Neutrophil (primary cell): ENCODE measurements at regions not wholly inside any gene's neighbourhood (a gene's known extent, or its start where the extent isn't known, plus 50 kb on each side); places are given as distances from the start of the nearest gene placed in this dataset.

Experiments
- H3K27ac ChIP-seq: fragments of 200-600 bp; sonication (generic); 2 replicates; pipeline ENCODE4 v1.5.1; 2016; ENCODE audit warnings: mild to moderate bottlenecking, moderate library complexity
- H3K27me3 ChIP-seq: fragments of 200-600 bp; sonication (generic); 2 replicates; pipeline ENCODE4 v1.6.0; 2016; ENCODE audit warnings: mild to moderate bottlenecking
- H3K36me3 ChIP-seq: fragments of 200-600 bp; sonication (generic); 2 replicates; pipeline ENCODE4 v1.5.1; 2017
- H3K4me1 ChIP-seq, 2 experiments: fragments of 200-600 bp in 1 of 2; sonication (generic) in 1 of 2; 1 replicate in 1 of 2; 2 replicates in 1 of 2; pipeline versions ENCODE4 v1.5.1 to v1.6.1; 2013 to 2016; ENCODE audit warnings: low read depth in 1 of 2, low read length in 1 of 2, mild to moderate bottlenecking in 1 of 2, moderate library complexity in 1 of 2; ENCODE audit not compliant: control insufficient read depth in 1 of 2, insufficient read depth in 1 of 2
- H3K4me3 ChIP-seq, 2 experiments: fragments of 200-600 bp in 1 of 2; sonication (generic) in 1 of 2; 1 replicate in 1 of 2; 2 replicates in 1 of 2; pipeline ENCODE4 v1.5.1; 2013 to 2016; ENCODE audit warnings: low read depth in 1 of 2, low read length in 1 of 2, mild to moderate bottlenecking in 1 of 2, moderate library complexity in 1 of 2
- H3K9me3 ChIP-seq: fragments of 200-600 bp; sonication (generic); 2 replicates; pipeline ENCODE4 v1.5.1; 2016
- TF ChIP-seq, protein P1 (sequence below): fragments of 200-600 bp; sonication (generic); IDR thresholded peaks from 2 replicates; pipeline ENCODE4 v1.5.1; 2016; ENCODE audit warnings: antibody characterized with exemption

DNA sequence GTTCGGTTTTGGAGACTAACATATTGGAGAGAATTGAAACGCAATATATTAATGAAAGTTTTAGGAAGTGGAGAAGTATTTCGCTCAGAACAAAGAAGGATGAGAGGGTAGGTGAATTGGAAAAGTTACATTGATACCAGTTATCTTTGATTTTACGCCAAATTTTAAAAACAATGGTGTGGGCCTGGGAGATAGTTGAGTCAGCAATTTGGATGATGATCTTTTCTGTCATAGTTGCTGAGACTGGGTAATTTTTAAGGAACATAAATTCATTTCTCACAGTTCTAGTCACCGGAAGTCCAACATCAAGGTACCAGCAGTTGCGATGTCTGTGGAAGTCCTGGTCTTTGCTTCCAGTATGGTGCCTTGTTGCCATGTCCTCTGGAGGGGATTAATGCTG lies 644.8 kb upstream of the LCORL start:
- no peaks in the 10 kb centered on the region for H3K4me1 ChIP-seq
- H3K27ac ChIP-seq: no peak overlapping the region
- no peak overlapping the region for H3K4me3 ChIP-seq
- H3K27me3 ChIP-seq: no peaks in the 10 kb centered on the region
- no peaks in the 10 kb centered on the region for H3K9me3 ChIP-seq
- TF ChIP-seq, protein P1, sequence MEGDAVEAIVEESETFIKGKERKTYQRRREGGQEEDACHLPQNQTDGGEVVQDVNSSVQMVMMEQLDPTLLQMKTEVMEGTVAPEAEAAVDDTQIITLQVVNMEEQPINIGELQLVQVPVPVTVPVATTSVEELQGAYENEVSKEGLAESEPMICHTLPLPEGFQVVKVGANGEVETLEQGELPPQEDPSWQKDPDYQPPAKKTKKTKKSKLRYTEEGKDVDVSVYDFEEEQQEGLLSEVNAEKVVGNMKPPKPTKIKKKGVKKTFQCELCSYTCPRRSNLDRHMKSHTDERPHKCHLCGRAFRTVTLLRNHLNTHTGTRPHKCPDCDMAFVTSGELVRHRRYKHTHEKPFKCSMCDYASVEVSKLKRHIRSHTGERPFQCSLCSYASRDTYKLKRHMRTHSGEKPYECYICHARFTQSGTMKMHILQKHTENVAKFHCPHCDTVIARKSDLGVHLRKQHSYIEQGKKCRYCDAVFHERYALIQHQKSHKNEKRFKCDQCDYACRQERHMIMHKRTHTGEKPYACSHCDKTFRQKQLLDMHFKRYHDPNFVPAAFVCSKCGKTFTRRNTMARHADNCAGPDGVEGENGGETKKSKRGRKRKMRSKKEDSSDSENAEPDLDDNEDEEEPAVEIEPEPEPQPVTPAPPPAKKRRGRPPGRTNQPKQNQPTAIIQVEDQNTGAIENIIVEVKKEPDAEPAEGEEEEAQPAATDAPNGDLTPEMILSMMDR: no peak
- H3K36me3 ChIP-seq: no peaks in the 10 kb centered on the region

DNA sequence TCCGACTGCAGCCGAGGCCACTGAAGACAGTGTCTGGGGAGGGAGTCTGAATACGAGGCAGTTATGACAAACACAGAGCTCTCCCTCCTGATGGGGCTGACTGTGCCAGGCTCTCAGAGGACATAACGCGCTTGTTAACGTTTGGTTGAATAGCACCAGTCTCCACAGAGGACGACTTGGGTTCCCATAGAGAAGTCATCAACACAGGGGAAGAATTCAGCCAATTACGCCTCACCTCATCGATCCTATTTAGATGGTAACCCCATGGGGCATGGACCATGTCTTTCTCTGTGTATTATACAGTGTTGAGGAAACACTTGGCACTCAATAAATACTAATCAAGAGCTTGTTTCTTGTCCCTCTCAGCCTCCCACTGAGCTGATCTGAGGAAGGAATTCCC lies 642.6 kb upstream of the LCORL start:
- no peaks in the 10 kb centered on the region for H3K9me3 ChIP-seq
- no peaks in the 10 kb centered on the region for H3K27me3 ChIP-seq
- TF ChIP-seq, protein P1: no peak

DNA sequence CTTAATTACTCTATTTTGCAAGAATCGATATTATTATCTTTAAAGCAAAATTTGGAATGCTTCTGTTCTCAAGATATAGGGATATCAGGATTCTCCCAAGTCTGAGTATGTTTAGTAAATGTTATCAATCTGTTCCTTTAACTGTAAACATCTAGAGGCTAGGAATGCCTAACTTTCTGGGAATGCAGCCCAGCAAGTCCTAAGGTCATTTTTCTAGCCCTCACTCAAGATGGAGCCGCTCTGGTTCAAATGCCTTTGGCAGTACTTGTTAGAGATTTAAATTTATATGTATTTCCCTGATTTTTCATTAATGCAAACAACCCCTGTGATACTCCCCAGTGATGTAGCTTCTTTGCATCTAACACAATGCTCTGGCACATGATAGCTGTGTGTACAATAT lies 623.8 kb upstream of the LCORL start:
- no peaks in the 10 kb centered on the region for H3K27me3 ChIP-seq
- TF ChIP-seq, protein P1: no peak
- no peaks in the 10 kb centered on the region for H3K9me3 ChIP-seq
- no peaks in the 10 kb centered on the region for H3K36me3 ChIP-seq
- H3K27ac ChIP-seq: no peak overlapping the region
- no peak overlapping the region for H3K4me3 ChIP-seq
- H3K4me1 ChIP-seq: no peaks in the 10 kb centered on the region

More for the DNA sequence above, 642.6 kb upstream of the LCORL start:
- Histone ChIP-seq H3K36me3 (no peaks in the 10 kb centered on the region), H3K4me1 (no peaks in the 10 kb centered on the region), H3K4me3 (no peak overlapping the region), H3K27ac (no peak overlapping the region)

DNA sequence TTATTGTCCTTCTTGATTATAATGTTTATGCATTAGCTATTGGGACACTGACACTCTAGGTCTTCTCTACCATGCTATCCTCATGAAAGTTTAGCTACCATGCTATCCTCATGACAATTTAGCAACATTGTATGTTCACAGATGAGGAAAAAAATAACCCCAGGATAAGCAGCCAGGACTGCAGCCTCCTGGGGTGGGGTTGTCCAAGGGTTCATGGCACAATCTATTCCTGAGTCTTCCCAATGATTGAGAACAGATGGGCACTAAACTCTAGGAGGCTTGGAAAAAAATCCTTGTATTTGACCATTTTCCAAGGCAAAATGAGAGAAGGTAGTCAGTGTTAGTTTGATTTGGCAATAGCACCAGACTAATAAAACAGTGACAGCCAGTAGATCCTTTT lies 619.8 kb upstream of the LCORL start:
- no peak overlapping the region for H3K27ac ChIP-seq
- no peaks in the 10 kb centered on the region for H3K36me3 ChIP-seq
- no peaks in the 10 kb centered on the region for H3K4me1 ChIP-seq
- no peaks in the 10 kb centered on the region for H3K9me3 ChIP-seq
- no peak overlapping the region for H3K4me3 ChIP-seq
- TF ChIP-seq, protein P1: no peak
- no peaks in the 10 kb centered on the region for H3K27me3 ChIP-seq

DNA sequence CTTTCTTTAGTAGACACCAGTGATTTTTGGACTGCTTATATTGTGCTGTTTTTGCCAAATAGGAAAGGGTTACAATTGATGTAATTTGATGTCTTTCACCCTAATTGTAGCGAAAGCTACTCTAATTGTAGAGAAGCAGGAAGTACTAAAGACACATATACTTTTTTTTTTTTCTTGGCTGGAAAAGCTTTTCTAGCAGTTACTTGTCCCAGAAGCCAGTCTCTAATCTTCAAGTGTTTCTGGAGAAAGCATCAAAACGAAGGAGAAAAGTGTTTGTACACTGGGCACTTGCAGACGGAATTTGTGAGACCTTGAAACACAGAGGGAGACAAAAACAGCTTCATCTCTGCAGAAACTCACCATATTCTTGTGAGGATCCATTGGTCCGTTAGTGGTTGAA lies 616.5 kb upstream of the LCORL start:
- Histone ChIP-seq H3K27ac (no peak overlapping the region), H3K27me3 (no peaks in the 10 kb centered on the region), H3K4me1 (no peaks in the 10 kb centered on the region), H3K36me3 (no peaks in the 10 kb centered on the region), H3K4me3 (no peak overlapping the region), H3K9me3 (no peaks in the 10 kb centered on the region)
- TF ChIP-seq, protein P1: no peak

DNA sequence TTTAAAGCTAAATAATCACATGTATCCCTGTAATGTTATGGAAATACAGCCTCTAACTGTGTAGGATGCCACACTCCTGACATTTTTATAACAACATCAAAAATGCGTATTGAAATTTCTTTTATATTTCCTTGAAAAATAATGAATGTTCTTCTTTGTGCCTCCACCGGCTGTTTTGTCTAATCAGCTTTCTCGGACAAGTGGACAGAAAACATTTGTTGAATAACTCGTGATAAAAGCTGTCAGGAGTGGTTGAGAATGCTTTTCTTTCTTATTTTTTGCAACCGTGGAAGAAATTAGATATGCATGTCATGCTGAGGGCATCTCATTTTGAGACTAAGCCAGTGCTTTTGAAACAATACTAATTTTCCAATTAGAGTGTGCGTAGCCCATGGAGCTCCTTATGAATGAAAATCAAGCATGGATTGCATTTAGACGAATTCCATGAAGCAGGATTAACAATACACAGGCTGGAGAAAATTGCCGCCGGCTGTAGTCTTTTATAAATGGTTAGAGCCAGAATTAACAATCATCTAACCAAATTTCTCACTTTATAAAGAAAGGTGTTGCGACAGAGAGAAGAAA lies 614.5 kb upstream of the LCORL start:
- Histone ChIP-seq H3K4me3 (no peak overlapping the region), H3K27ac (no peak overlapping the region), H3K9me3 (no peaks in the 10 kb centered on the region)

More for the DNA sequence above, 614.5 kb upstream of the LCORL start:
- Histone ChIP-seq H3K4me1 (no peaks in the 10 kb centered on the region), H3K36me3 (no peaks in the 10 kb centered on the region), H3K27me3 (no peaks in the 10 kb centered on the region)
- TF ChIP-seq, protein P1: no peak
